Gastrocnemius medialis (tissue), 4 donors: ENCODE measurements at regions not wholly inside any gene's neighbourhood (a gene's known extent, or its start where the extent isn't known, plus 50 kb on each side); places are given as distances from the start of the nearest gene placed in this dataset.

Experiments
- CTCF ChIP-seq, 5 experiments: fragments of 450-650 bp in 3 of 5; fragments of 200-600 bp in 2 of 5; sonication (generic) in 2 of 5; IDR thresholded peaks in 4 of 5; conservative IDR thresholded peaks in 1 of 5; 1 replicate in 4 of 5; 2 replicates in 1 of 5; pipeline ENCODE4 v1.5.1; 2016 to 2019; ENCODE audit warnings: antibody characterized with exemption in 5 of 5, mild to moderate bottlenecking in 3 of 5, moderate library complexity in 3 of 5
- POLR2A ChIP-seq, 2 donors: fragments of 450-650 bp; IDR thresholded peaks; one replicate each; pipeline ENCODE4 v1.6.1; 2017; ENCODE audit warnings: antibody characterized with exemption in 2 of 2, mild to moderate bottlenecking in 2 of 2, moderate library complexity in 2 of 2

DNA sequence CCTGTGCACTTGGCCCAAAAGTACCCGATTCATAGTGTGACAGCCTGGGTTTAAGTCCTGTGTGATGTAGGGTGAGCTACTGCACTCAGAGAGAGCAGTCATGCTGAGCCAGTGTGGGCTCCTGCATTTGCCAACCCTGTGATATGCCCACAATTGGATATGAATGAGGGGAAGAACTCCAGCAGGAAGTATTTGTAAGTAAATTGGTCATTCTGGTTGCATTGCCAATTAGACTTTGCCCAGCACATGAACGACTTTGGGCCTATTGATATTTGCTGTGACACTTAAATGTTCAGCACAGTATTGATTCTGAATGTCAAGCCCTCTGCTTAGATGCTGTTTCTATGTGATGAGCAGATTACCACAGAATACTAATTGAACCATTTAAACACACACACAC is 570.9 kb downstream of the PIK3C3 start:
- TF ChIP-seq CTCF (IDR thresholded peaks at IDR 0.05 in 4 of 5, conservative IDR thresholded peaks at IDR 0.05 in 1 of 5), result no peak
- TF ChIP-seq POLR2A (IDR thresholded peaks at IDR 0.05), result no peak
